ENCODE measurements at regions not wholly inside any gene's neighbourhood (a gene's known extent, or its start where the extent isn't known, plus 50 kb on each side); places are given as distances from the start of the nearest gene placed in this dataset.

- DNase-seq (ENCODE audit: low spot score) = no peak
Measured at GRCh38 chr1:98035602-98036002, 114.8 kb upstream of the DPYD start.

- no peak for DNase-seq (ENCODE audit: low spot score)
Measured at GRCh38 chr1:98034505-98034904, 113.7 kb upstream of the DPYD start.

- no peak for DNase-seq (ENCODE audit: low spot score)
Measured at GRCh38 chr1:98032958-98033357, 112.1 kb upstream of the DPYD start.

- no peak for DNase-seq (ENCODE audit: low spot score)
Measured at GRCh38 chr1:98030976-98031375, 110.1 kb upstream of the DPYD start.

GRCh38 chr1:98030483-98030882 lies 109.6 kb upstream of the DPYD start:
- no peak for DNase-seq (ENCODE audit: low spot score)

GRCh38 chr1:98028800-98029199 lies 108.0 kb upstream of the DPYD start:
- no peak for DNase-seq (ENCODE audit: low spot score)

GRCh38 chr1:98027103-98027705 lies 106.4 kb upstream of the DPYD start:
- no peak for DNase-seq (ENCODE audit: low spot score)

GRCh38 chr1:98025858-98026257 lies 105.0 kb upstream of the DPYD start:
- DNase-seq (ENCODE audit: low spot score) = no peak

GRCh38 chr1:98021126-98021525 lies 100.3 kb upstream of the DPYD start:
- no peak for DNase-seq (ENCODE audit: low spot score)

GRCh38 chr1:98019747-98020146 lies 98.9 kb upstream of the DPYD start:
- DNase-seq (ENCODE audit: low spot score) = no peak

GRCh38 chr1:98018074-98018473 lies 97.2 kb upstream of the DPYD start:
- DNase-seq (ENCODE audit: low spot score) = no peak

- DNase-seq (ENCODE audit: low spot score) = no peak
Measured at GRCh38 chr1:98017184-98017583, 96.3 kb upstream of the DPYD start.

GRCh38 chr1:98008373-98008772 lies 87.5 kb upstream of the DPYD start:
- DNase-seq (ENCODE audit: low spot score) = no peak

- peak; percentile 12 for DNase-seq (ENCODE audit: low spot score)
Measured at GRCh38 chr1:98005326-98006010, 84.6 kb upstream of the DPYD start.

- no peak for DNase-seq (ENCODE audit: low spot score)
Measured at GRCh38 chr1:98003442-98003841, 82.6 kb upstream of the DPYD start.

- DNase-seq (ENCODE audit: low spot score) = no peak
Measured at GRCh38 chr1:98002288-98002687, 81.5 kb upstream of the DPYD start.

GRCh38 chr1:98001764-98002163 lies 80.9 kb upstream of the DPYD start:
- peak; percentile 7 for DNase-seq (ENCODE audit: low spot score)

- DNase-seq (ENCODE audit: low spot score) = peak; percentile 54
Measured at GRCh38 chr1:97999320-97999719, 78.5 kb upstream of the DPYD start.

- DNase-seq (ENCODE audit: low spot score) = no peak
Measured at GRCh38 chr1:97996880-97997279, 76.0 kb upstream of the DPYD start.

- DNase-seq (ENCODE audit: low spot score) = peak; percentile 35
Measured at GRCh38 chr1:97989094-97989680, 68.4 kb upstream of the DPYD start.

GRCh38 chr1:97986041-97987005 lies 65.5 kb upstream of the DPYD start:
- DNase-seq (ENCODE audit: low spot score) = no peak

GRCh38 chr1:97983126-97983525 lies 62.3 kb upstream of the DPYD start:
- no peak for DNase-seq (ENCODE audit: low spot score)

GRCh38 chr1:97980530-97980929 lies 59.7 kb upstream of the DPYD start:
- DNase-seq (ENCODE audit: low spot score) = no peak
